ENCODE measurements at regions not wholly inside any gene's neighbourhood (a gene's known extent, or its start where the extent isn't known, plus 50 kb on each side); places are given as distances from the start of the nearest gene placed in this dataset.

- no peak for TF ChIP-seq POLR2A (IDR thresholded peaks at IDR 0.05)
- TF ChIP-seq CTCF (IDR thresholded peaks at IDR 0.05): no peak
- no peak for TF ChIP-seq POLR2AphosphoS5 (IDR thresholded peaks at IDR 0.05)
Measured at GRCh38 chrX:112945826-112946225, 105.2 kb upstream of the AMOT start.

Measured in prostate gland (tissue), 2 donors.